ENCODE measurements at regions not wholly inside any gene's neighbourhood (a gene's known extent, or its start where the extent isn't known, plus 50 kb on each side); places are given as distances from the start of the nearest gene placed in this dataset.

DNA sequence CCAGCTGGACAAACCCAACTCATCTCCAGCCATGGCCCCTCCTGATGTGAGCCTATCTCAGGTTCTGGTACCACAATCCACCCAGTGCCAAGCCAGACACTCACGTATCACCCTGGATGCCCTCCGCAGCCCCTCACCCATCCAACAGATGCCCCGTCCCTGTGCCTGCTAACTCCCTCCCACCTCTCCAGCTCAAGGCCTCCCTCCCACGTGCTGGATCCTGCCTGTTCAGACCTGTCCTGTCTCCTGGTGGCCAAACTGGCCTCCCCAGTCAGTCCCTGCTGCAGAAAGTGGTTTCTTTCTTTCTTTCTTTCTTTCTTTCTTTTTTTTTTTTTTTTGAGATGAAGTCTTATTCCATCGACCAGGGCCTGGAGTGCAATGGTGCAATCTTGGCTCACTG, 86.2 kb downstream of the RRM2 start:
- in situ Hi-C loops (cut with HindIII; ENCODE audit: low pct_unique_long_range_greater_than_20kb, low sequenced_read_pairs): no loop called here
- TF ChIP-seq JUND (IDR thresholded peaks at IDR 0.05; ENCODE audit: low read depth): no peak
- DNase-seq (ENCODE audit: low read depth in 1 of 2, low spot score in 1 of 2): no peak

DNA sequence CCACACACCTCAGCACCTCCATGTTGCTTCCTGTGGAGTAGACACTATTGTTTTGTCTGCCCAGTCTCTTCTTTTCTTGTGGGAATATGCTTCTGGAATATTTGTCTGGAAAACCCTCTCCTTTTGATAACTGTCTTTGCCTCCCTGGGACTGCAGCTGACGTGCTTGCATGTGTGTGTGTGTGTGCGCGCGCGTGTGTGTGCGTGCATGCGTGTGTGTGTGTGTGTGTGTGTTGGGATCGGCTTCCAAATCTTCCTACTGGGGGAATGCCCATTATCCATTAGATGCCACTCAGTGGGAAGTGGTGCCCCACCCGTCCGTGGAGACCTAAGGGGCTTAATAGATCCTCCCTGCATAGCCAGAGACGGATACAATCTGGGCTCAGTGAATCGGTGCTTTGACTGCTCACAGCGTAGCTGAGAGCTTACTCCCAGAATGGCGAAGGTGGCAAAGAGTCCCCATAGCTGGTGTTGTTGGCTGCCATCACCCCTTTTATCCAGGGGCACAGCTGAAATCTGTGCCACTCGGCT, 86.9 kb downstream of the RRM2 start:
- no peak for DNase-seq (ENCODE audit: low read depth in 1 of 2, low spot score in 1 of 2)
- TF ChIP-seq JUND (IDR thresholded peaks at IDR 0.05; ENCODE audit: low read depth): no peak
- in situ Hi-C loops (cut with HindIII; ENCODE audit: low pct_unique_long_range_greater_than_20kb, low sequenced_read_pairs): no loop called here

DNA sequence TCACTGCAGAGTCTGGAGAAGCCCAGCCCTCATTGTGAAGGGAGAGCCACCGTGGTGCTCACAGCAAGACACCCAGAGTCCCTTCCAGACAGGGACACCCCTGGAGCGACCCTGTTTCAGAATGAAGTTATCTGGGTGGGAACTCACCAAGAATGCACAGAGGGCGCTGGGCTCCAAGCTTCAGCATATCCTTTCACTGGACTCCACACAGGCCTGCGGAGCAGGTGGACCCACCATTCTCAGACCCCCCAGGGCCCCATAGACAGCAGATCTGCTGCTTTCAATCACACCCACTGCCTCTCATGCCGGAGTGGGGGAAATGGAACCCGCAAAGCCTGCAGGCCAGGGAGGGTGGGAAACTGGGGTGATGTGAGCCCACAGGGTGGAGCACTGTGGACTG, 87.8 kb downstream of the RRM2 start:
- TF ChIP-seq JUND (IDR thresholded peaks at IDR 0.05; ENCODE audit: low read depth): no peak
- in situ Hi-C loops (cut with HindIII; ENCODE audit: low pct_unique_long_range_greater_than_20kb, low sequenced_read_pairs): no loop called here
- no peak for DNase-seq (ENCODE audit: low read depth in 1 of 2, low spot score in 1 of 2)

DNA sequence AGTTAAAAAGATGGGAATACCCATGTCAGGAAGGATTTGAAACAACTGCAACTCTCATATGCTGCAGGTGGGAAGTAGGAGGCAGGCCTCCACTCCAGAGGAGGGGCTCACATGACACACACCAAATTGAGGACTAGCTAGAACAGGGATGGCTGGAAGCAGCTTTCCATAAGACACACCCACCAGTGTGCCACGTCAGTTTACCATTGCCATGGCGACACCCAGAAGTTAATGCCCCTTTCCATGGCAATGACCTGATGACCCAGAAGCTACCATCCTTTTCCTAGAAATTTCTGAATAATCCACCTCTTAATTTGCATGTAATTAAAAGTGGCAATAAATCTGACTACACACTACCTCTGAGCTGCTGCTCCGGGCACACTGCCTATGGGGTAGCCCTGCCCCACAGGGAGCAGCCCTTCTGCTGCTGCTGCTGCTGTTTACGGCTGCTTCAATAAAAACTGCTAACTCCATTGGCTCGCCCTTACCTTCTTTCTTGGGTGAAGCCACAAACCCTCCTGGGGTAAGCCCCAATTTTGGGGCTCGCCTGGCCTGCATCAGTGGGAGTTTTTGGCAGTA, 89.4 kb downstream of the RRM2 start:
- no peak for DNase-seq (ENCODE audit: low read depth in 1 of 2, low spot score in 1 of 2)
- no peak for TF ChIP-seq JUND (IDR thresholded peaks at IDR 0.05; ENCODE audit: low read depth)
- in situ Hi-C loops (cut with HindIII; ENCODE audit: low pct_unique_long_range_greater_than_20kb, low sequenced_read_pairs): no loop called here

DNA sequence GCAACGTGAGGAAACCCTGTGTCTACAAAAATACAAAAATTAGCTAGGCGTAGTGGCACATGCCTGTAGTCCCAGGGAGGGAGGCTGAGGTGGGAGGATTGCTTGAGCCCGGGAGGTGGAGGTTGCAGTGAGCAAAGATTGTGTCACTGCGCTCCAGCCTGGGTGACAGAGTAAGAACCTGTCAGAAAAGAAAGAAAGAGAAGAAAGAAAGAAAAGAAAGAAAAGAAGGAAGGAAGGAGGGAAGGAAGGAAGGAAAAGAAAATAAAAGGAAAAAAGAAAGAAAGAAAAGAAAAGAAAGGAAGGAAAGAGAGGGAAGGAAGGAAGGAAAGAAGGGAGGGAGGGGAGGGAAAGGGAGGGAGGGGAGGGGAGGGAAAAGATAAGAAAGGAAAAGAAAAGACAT, 89.9 kb upstream of the HPCAL1 start:
- in situ Hi-C loops (cut with HindIII; ENCODE audit: low pct_unique_long_range_greater_than_20kb, low sequenced_read_pairs): no loop called here
- no peak for DNase-seq (ENCODE audit: low read depth in 1 of 2, low spot score in 1 of 2)
- TF ChIP-seq JUND (IDR thresholded peaks at IDR 0.05; ENCODE audit: low read depth): no peak

DNA sequence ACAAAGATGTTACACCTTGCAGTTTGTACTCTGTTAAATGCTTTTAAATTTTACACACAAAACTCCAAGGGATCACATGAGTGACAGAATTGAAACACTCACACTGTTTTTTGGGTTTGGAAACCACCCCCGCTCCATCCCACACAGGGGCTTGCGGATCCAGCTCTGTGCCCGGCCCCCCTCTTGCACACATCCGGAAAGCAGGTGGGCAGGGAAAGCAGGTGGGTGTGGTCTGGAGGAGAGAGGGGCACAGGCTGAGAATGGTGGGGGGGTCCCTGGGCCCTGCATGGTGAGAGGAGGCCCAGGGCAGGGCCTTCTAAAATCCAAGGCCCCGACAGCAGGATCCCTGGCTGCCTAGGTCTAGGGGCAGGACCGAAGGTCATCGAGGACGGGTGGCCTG, 88.5 kb upstream of the HPCAL1 start:
- DNase-seq (ENCODE audit: low read depth in 1 of 2, low spot score in 1 of 2): no peak
- TF ChIP-seq JUND (IDR thresholded peaks at IDR 0.05; ENCODE audit: low read depth): no peak
- in situ Hi-C loops (cut with HindIII; ENCODE audit: low pct_unique_long_range_greater_than_20kb, low sequenced_read_pairs): no loop called here

DNA sequence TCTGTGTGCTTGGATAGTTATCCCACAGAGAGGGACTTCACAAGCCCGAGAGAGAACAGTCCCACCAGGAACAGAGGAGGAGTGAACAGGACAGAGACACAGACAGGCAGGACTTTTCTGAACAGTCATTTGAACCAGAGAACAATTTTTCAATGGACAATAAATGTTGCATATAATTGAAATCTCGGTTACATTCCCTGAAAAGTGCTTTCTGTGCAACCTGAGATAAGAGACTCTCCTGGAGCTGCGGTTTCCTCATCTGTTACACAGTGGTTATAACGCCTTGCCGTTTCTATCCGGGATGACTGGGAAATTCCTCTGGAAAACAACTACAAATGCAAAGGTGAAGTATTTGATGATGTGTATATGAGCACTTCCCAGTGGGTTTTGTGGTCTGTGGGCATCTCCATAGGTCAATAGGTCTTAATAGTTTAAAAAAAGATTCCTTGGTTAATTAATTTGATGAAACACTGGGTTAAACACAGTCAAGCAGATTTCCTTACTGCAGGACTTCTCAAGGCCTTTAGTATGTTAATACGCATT, 87.2 kb upstream of the HPCAL1 start:
- DNase-seq (ENCODE audit: low read depth in 1 of 2, low spot score in 1 of 2): no peak
- no peak for TF ChIP-seq JUND (IDR thresholded peaks at IDR 0.05; ENCODE audit: low read depth)
- in situ Hi-C loops (cut with HindIII; ENCODE audit: low pct_unique_long_range_greater_than_20kb, low sequenced_read_pairs): no loop called here

DNA sequence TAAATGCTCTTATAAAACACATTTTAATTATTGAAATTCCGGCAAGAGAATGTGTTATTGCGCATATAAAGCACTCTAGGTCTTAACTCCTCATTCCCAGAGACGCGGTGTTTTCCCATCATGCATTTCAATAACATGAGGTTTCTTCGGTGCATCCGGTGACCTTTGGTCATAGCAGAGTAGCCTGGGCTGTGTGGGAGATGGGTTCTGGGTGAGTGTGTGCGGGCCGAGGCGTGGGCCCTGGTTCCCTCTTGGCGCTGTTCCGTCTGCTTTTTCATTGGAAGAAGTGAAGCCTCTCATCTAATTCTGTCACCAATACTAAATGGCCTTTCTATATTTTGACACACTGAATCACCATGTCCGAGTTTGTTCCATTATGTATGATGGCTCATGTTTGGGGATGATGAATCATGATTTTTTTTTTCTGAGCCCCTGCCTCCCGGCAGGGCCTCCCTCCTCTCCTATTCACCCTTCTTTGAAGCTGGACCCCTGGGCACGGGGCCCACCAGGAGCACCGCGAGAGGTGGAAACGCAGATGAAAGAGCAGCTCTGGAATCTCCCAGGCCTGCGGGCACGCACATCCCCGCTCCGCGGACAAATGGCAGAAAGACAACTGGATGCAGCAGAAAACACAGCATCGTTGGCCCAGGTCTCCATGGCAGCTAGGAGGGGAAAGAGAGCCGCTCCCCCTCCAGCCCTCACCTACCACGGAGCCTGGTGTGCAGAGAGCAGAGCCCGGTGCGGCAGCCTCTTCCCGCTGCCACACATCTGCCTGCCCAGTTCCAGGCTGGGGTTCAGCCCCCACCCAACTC, 85.8 kb upstream of the HPCAL1 start:
- no peak for DNase-seq (ENCODE audit: low read depth in 1 of 2, low spot score in 1 of 2)
- in situ Hi-C loops (cut with HindIII; ENCODE audit: low pct_unique_long_range_greater_than_20kb, low sequenced_read_pairs): no loop called here
- no peak for TF ChIP-seq JUND (IDR thresholded peaks at IDR 0.05; ENCODE audit: low read depth)

DNA sequence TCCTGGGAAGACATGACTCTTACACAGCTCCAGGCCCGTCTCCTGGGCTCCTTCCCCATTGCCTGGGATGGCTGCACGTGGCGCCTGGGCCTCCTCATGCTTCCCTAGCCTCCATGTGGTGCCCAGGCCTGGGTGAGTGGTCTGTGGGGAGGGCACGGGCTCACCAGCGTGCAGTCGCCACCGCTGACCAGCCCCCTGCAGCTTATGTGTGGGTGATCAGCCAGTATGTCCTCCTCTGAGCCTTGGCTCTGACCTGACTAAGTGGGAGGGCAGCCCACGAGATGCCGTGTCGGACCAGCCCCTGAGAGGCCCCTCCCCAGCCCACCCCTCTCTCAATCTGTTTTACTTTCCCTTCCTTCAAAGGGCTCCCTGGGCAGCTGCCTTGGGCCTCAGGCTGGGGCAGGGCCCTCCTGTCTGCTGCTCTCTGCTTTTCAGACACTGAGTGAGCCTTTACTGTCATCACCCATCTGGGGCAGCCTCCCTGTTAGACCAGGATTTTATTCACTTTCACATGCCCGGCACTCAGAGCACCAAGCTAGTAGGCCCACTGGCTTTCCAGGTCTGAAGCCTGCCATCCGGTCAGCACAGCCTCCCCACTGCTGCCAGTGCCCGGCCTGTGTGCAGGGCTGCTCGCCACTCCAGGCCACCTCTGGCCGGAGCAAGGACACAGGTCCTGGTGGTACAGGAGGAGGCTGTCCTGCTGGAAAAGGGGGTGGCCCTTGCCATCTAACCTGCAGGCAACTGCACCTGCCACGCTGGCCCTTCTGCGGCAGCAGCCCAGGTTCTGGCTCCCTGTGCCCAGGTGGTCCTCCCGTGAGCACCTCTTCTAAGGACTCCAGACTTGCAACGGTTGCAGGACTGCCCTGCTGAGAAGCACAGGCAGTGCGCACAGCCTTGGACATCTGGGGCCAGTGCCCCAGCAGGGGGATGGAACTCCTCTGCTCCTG, 84.9 kb upstream of the HPCAL1 start:
- in situ Hi-C loops (cut with HindIII; ENCODE audit: low pct_unique_long_range_greater_than_20kb, low sequenced_read_pairs): no loop called here
- TF ChIP-seq JUND (IDR thresholded peaks at IDR 0.05; ENCODE audit: low read depth): no peak
- no peak for DNase-seq (ENCODE audit: low read depth in 1 of 2, low spot score in 1 of 2)

DNA sequence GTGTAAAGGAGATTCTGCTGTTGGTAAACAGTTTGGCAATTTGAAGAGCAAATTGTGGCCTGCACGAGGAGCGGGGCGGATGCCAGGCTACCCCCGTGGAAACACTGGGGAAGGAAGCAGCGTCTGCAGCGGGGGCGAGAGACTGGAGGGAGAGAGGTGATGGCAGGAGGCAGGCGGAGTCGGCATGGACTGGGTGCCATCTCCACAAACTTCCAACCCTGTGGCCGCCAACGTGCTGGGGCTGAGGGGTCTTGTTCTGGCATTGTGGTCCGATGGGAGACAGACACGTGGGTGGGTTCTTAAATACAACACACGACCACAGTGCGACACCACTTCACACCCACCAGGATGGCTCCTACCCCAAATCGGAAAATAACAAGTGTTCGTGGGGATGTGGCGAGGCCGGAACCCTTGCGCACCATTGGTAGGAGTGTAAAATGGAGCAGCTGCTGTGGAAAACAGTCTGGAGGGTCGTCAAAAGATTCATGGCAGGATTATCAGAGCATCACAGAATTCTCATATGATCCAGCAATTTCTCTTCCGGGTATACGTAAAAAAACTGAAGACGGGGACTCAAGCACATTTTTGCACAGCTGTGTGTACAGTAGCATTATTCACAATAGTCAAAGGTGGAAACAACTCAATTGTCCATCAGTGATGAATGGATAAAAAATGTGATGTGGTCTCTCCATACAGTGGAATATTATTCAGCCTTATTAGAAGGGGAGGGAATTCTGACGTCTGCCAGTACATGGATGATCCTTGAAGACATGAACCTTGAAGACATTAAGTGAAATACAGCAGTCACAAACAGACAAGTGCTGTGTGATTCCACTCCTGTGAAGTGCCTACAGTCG, 82.4 kb upstream of the HPCAL1 start:
- TF ChIP-seq JUND (IDR thresholded peaks at IDR 0.05; ENCODE audit: low read depth): no peak
- DNase-seq (ENCODE audit: low read depth in 1 of 2, low spot score in 1 of 2): no peak
- in situ Hi-C loops (cut with HindIII; ENCODE audit: low pct_unique_long_range_greater_than_20kb, low sequenced_read_pairs): no loop called here

DNA sequence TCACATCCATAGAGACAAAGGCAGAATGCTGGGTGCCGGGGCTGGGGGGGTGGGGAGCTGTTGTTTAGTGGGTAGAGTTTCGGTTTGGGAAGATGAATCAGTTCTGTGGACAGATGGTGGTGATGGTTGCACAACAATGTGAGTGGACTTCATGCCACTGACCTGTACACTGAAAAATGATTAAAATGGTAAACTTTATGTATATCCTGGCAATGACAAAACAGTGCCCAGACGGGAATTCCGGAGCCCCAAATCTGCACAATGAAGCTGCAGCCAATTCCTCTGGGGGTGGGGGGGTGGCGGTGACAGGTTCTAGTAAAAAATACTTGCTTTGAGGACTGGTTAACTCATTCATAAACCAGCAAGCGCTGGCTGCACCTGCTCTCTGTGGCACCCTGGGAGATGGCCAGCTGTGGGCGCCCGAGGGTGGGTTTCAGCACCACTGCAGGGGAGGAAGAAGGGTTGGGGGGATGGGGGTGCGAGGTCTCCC, 81.8 kb upstream of the HPCAL1 start:
- no peak for TF ChIP-seq JUND (IDR thresholded peaks at IDR 0.05; ENCODE audit: low read depth)
- in situ Hi-C loops (cut with HindIII; ENCODE audit: low pct_unique_long_range_greater_than_20kb, low sequenced_read_pairs): no loop called here
- DNase-seq (ENCODE audit: low read depth in 1 of 2, low spot score in 1 of 2): no peak
